GM23338 (cell line): ENCODE measurements at regions not wholly inside any gene's neighbourhood (a gene's known extent, or its start where the extent isn't known, plus 50 kb on each side); places are given as distances from the start of the nearest gene placed in this dataset.

Experiments used
- ATAC-seq: fragments of 200-7000 bp; cut with Tn5 transposase; 3 replicates; pipeline ENCODE4 v1.9.1; 2020
- DNase-seq: peaks from one replicate; pipeline ENCODE4 v3.0.0-alpha.2; 2015; ENCODE audit warnings: low spot score
- H2AFZ ChIP-seq: fragments of 200-600 bp; sonication (generic); 2 replicates; pipeline ENCODE4 v1.8.0; 2016; ENCODE audit warnings: antibody characterized with exemption, mild to moderate bottlenecking, moderate library complexity
- H3F3A ChIP-seq: fragments of 200-600 bp; sonication (generic); replicated peaks from 2 replicates; pipeline ENCODE4 v1.8.0; 2017; ENCODE audit warnings: antibody characterized with exemption, mixed run types, low read depth
- H3K27ac ChIP-seq: fragments of 200-600 bp; sonication (generic); 2 replicates; pipeline ENCODE4 v1.6.1; 2016; ENCODE audit warnings: low read depth
- H3K27me3 ChIP-seq: fragments of 200-600 bp; sonication (generic); 2 replicates; pipeline ENCODE4 v1.8.0; 2016; ENCODE audit warnings: mild to moderate bottlenecking, mixed run types, moderate library complexity; ENCODE audit not compliant: insufficient read depth
- H3K36me3 ChIP-seq: fragments of 200-600 bp; sonication (generic); 2 replicates; pipeline ENCODE4 v1.8.0; 2016; ENCODE audit warnings: mild to moderate bottlenecking; ENCODE audit not compliant: insufficient read depth
- H3K4me1 ChIP-seq: fragments of 200-600 bp; sonication (generic); 2 replicates; pipeline ENCODE4 v1.8.0; 2016; ENCODE audit warnings: mild to moderate bottlenecking, moderate library complexity; ENCODE audit not compliant: insufficient read depth
- H3K4me2 ChIP-seq: fragments of 200-600 bp; sonication (generic); 2 replicates; pipeline ENCODE4 v1.7.1; 2017; ENCODE audit warnings: mixed run types
- H3K4me3 ChIP-seq: fragments of 200-600 bp; sonication (generic); 2 replicates; pipeline ENCODE4 v1.6.1; 2016; ENCODE audit warnings: mixed run types
- H3K79me2 ChIP-seq: fragments of 200-600 bp; sonication (generic); replicated peaks from 2 replicates; pipeline ENCODE4 v1.8.0; 2017; ENCODE audit warnings: mild to moderate bottlenecking; ENCODE audit not compliant: insufficient read depth
- H3K9me2 ChIP-seq: fragments of 200-600 bp; sonication (generic); 2 replicates; pipeline ENCODE4 v1.8.0; 2017; ENCODE audit not compliant: insufficient read depth
- H4K20me1 ChIP-seq: fragments of 200-600 bp; sonication (generic); replicated peaks from 2 replicates; pipeline ENCODE4 v1.8.0; 2017; ENCODE audit warnings: mild to moderate bottlenecking; ENCODE audit not compliant: insufficient read depth
- H3K27ac Mint-ChIP-seq: 2 replicates; pipeline ENCODE4 v1.8.0; 2020; ENCODE audit warnings: inconsistent platforms, mild to moderate bottlenecking, moderate library complexity, mixed read lengths
- H3K27me3 Mint-ChIP-seq: 3 replicates; pipeline ENCODE4 v1.8.0; 2022; ENCODE audit warnings: low read depth, mild to moderate bottlenecking, moderate library complexity, mixed read lengths, inconsistent platforms; ENCODE audit not compliant: insufficient read depth, poor library complexity
- H3K36me3 Mint-ChIP-seq: 3 replicates; pipeline ENCODE4 v1.8.0; 2021; ENCODE audit warnings: low read depth, mild to moderate bottlenecking, inconsistent platforms, moderate library complexity, mixed read lengths
- H3K4me1 Mint-ChIP-seq: 3 replicates; pipeline ENCODE4 v1.8.0; 2020; ENCODE audit warnings: mild to moderate bottlenecking, inconsistent platforms, mixed read lengths
- H3K4me3 Mint-ChIP-seq: 3 replicates; pipeline ENCODE4 v1.8.0; 2021; ENCODE audit warnings: moderate library complexity, mild to moderate bottlenecking, inconsistent platforms, mixed read lengths
- H3K9me3 Mint-ChIP-seq: 3 replicates; pipeline ENCODE4 v1.8.0; 2020; ENCODE audit warnings: moderate library complexity, mild to moderate bottlenecking, inconsistent platforms, mixed read lengths
- CREB1 ChIP-seq: fragments of 250-450 bp; sonication (Bioruptor Pico); IDR thresholded peaks from 2 replicates; pipeline ENCODE4 v1.5.0; 2020; ENCODE audit warnings: low read depth, mild to moderate bottlenecking, moderate library complexity
- EZH2 ChIP-seq: fragments of 200-600 bp; sonication (generic); IDR thresholded peaks from one replicate; pipeline ENCODE4 v1.8.0; 2017; ENCODE audit warnings: antibody characterized with exemption, mild to moderate bottlenecking, low read depth; ENCODE audit not compliant: unreplicated experiment
- JUNB ChIP-seq: IDR thresholded peaks from one replicate; pipeline ENCODE4 v1.6.1; 2016; ENCODE audit warnings: antibody characterized with exemption; ENCODE audit not compliant: unreplicated experiment
- POLR2AphosphoS5 ChIP-seq: IDR thresholded peaks from 2 replicates; pipeline ENCODE4 v1.6.1; 2016; ENCODE audit warnings: antibody characterized with exemption, low read depth
- STAT1 ChIP-seq: IDR thresholded peaks from one replicate; pipeline ENCODE4 v1.6.1; 2016; ENCODE audit warnings: antibody characterized with exemption; ENCODE audit not compliant: unreplicated experiment
- ZNF114 ChIP-seq: fragments of 250-450 bp; sonication (Bioruptor Pico); IDR thresholded peaks from 2 replicates; pipeline ENCODE4 v1.5.0; 2020; ENCODE audit warnings: mild to moderate bottlenecking, moderate library complexity
- ZNF331 ChIP-seq: fragments of 250-450 bp; sonication (Bioruptor Pico); IDR thresholded peaks from 2 replicates; pipeline ENCODE4 v1.5.0; 2020; ENCODE audit warnings: low read depth, mild to moderate bottlenecking, moderate library complexity
- TF ChIP-seq, protein P1 (sequence below): IDR thresholded peaks from 2 replicates; pipeline ENCODE4 v1.6.1; 2016; ENCODE audit warnings: antibody characterized with exemption
- TF ChIP-seq, protein P2 (sequence below): IDR thresholded peaks from one replicate; pipeline ENCODE4 v1.6.1; 2018; ENCODE audit warnings: antibody characterized with exemption; ENCODE audit not compliant: unreplicated experiment
- TF ChIP-seq, protein P3 (sequence below), 2 experiments: fragments of 200-600 bp in 1 of 2; sonication (generic) in 1 of 2; conservative IDR thresholded peaks; 2 replicates each; pipeline versions ENCODE4 v1.5.1 to v1.6.1; 2016 to 2017; ENCODE audit warnings: antibody characterized with exemption in 2 of 2, low read depth in 2 of 2, mild to moderate bottlenecking in 2 of 2, moderate library complexity in 1 of 2

DNA sequence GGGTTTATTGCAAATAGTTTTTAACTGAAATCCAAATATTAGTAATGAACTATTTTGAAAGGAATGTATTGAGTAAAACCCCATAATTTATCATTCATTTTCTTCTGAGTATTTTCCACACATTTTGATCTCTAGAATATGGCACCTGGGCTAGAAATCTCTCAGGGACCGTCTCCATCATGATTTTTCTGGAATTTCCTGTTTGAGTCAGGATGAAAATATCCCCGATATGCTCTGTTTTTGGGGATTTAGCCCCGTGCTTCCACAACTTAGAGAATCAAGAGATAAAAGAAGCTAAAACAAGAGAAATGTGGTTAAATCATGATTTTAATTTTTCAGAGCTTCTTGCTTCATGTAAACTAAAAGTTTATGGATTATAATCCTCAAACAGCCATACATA, 114.2 kb downstream of the SPCS3 start:
- Mint-ChIP-seq H3K4me1 (no peaks in the 10 kb centered on the region), H3K27ac (no peak overlapping the region), H3K36me3 (no peaks in the 10 kb centered on the region), H3K9me3 (no peaks in the 10 kb centered on the region), H3K27me3 (no peaks in the 10 kb centered on the region), H3K4me3 (no peak overlapping the region)
- no peak overlapping the region for H3K4me3 ChIP-seq
- H3K36me3 ChIP-seq, result no peaks in the 10 kb centered on the region
- H3K9me2 ChIP-seq, result peaks cover 4% of the 10 kb centered on the region; the same call in 1 of the 2 replicates
- no peaks in the 10 kb centered on the region for H4K20me1 ChIP-seq
- H3K79me2 ChIP-seq, result no peaks in the 10 kb centered on the region
- no peaks in the 10 kb centered on the region for H3K27me3 ChIP-seq
- no peak for ATAC-seq
- no peak overlapping the region for H3K4me2 ChIP-seq
- H3K27ac ChIP-seq, result no peak overlapping the region
- H2AFZ ChIP-seq, result no peak overlapping the region
- H3F3A ChIP-seq, result no peaks in the 10 kb centered on the region
- DNase-seq, result no peak
- TF ChIP-seq ZNF331 (CRISPR knock-in tag), result no peak
- TF ChIP-seq JUNB, result no peak
- TF ChIP-seq, protein P1, sequence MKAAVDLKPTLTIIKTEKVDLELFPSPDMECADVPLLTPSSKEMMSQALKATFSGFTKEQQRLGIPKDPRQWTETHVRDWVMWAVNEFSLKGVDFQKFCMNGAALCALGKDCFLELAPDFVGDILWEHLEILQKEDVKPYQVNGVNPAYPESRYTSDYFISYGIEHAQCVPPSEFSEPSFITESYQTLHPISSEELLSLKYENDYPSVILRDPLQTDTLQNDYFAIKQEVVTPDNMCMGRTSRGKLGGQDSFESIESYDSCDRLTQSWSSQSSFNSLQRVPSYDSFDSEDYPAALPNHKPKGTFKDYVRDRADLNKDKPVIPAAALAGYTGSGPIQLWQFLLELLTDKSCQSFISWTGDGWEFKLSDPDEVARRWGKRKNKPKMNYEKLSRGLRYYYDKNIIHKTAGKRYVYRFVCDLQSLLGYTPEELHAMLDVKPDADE, result no peak
- TF ChIP-seq, protein P2, sequence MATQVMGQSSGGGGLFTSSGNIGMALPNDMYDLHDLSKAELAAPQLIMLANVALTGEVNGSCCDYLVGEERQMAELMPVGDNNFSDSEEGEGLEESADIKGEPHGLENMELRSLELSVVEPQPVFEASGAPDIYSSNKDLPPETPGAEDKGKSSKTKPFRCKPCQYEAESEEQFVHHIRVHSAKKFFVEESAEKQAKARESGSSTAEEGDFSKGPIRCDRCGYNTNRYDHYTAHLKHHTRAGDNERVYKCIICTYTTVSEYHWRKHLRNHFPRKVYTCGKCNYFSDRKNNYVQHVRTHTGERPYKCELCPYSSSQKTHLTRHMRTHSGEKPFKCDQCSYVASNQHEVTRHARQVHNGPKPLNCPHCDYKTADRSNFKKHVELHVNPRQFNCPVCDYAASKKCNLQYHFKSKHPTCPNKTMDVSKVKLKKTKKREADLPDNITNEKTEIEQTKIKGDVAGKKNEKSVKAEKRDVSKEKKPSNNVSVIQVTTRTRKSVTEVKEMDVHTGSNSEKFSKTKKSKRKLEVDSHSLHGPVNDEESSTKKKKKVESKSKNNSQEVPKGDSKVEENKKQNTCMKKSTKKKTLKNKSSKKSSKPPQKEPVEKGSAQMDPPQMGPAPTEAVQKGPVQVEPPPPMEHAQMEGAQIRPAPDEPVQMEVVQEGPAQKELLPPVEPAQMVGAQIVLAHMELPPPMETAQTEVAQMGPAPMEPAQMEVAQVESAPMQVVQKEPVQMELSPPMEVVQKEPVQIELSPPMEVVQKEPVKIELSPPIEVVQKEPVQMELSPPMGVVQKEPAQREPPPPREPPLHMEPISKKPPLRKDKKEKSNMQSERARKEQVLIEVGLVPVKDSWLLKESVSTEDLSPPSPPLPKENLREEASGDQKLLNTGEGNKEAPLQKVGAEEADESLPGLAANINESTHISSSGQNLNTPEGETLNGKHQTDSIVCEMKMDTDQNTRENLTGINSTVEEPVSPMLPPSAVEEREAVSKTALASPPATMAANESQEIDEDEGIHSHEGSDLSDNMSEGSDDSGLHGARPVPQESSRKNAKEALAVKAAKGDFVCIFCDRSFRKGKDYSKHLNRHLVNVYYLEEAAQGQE, result no peak
- TF ChIP-seq EZH2, result no peak
- no peaks in the 10 kb centered on the region for H3K4me1 ChIP-seq

DNA sequence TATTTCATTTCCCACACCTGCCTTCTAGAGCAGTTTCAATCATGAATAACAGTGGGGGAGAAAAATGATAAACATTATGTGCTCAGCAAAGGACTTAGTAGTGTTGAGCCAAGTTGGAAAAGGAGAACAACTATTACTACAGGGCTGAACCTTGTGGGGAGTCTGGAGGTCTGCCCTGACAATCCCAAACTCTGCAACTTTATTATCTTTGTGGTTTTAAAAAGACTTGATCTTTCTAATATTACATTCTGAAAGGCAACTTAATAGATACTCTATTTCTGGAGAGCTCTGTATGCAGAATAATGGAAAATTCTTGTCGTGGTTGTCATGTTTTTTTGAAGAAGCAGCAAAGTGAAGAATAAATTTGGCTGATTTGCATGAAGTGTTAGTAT, 116.1 kb downstream of the SPCS3 start:
- Mint-ChIP-seq H3K4me1 (no peaks in the 10 kb centered on the region), H3K27ac (no peak overlapping the region), H3K36me3 (no peaks in the 10 kb centered on the region), H3K9me3 (no peaks in the 10 kb centered on the region), H3K4me3 (no peak overlapping the region), H3K27me3 (no peaks in the 10 kb centered on the region)
- Histone ChIP-seq H3K4me1 (no peaks in the 10 kb centered on the region), H3F3A (no peaks in the 10 kb centered on the region), H3K27ac (no peak overlapping the region), H3K27me3 (no peaks in the 10 kb centered on the region), H3K36me3 (no peaks in the 10 kb centered on the region), H2AFZ (no peak overlapping the region), H3K4me3 (no peak overlapping the region), H3K9me2 (peaks cover 4% of the 10 kb centered on the region; the same call in 1 of the 2 replicates), H3K79me2 (no peaks in the 10 kb centered on the region), H3K4me2 (no peak overlapping the region), H4K20me1 (no peaks in the 10 kb centered on the region)
- DNase-seq (no peak), ATAC-seq (no peak)
- TF ChIP-seq CREB1 (no peak), STAT1 (no peak), POLR2AphosphoS5 (no peak), EZH2 (no peak), ZNF331 (CRISPR knock-in tag) (no peak), ZNF114 (CRISPR knock-in tag) (no peak)
- TF ChIP-seq, protein P3, sequence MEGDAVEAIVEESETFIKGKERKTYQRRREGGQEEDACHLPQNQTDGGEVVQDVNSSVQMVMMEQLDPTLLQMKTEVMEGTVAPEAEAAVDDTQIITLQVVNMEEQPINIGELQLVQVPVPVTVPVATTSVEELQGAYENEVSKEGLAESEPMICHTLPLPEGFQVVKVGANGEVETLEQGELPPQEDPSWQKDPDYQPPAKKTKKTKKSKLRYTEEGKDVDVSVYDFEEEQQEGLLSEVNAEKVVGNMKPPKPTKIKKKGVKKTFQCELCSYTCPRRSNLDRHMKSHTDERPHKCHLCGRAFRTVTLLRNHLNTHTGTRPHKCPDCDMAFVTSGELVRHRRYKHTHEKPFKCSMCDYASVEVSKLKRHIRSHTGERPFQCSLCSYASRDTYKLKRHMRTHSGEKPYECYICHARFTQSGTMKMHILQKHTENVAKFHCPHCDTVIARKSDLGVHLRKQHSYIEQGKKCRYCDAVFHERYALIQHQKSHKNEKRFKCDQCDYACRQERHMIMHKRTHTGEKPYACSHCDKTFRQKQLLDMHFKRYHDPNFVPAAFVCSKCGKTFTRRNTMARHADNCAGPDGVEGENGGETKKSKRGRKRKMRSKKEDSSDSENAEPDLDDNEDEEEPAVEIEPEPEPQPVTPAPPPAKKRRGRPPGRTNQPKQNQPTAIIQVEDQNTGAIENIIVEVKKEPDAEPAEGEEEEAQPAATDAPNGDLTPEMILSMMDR (conservative IDR thresholded peaks at IDR 0.05; ENCODE audit: low read depth in 2 of 2), result no peak
